Left renal pelvis (tissue), 4 donors: ENCODE measurements at regions not wholly inside any gene's neighbourhood (a gene's known extent, or its start where the extent isn't known, plus 50 kb on each side); places are given as distances from the start of the nearest gene placed in this dataset.

ENCODE experiments used
- DNase-seq, 4 donors: peaks; one replicate each; pipeline ENCODE4 v3.0.0-alpha.2; 2013; ENCODE audit warnings: low read depth in 4 of 4, low spot score in 3 of 4

DNA sequence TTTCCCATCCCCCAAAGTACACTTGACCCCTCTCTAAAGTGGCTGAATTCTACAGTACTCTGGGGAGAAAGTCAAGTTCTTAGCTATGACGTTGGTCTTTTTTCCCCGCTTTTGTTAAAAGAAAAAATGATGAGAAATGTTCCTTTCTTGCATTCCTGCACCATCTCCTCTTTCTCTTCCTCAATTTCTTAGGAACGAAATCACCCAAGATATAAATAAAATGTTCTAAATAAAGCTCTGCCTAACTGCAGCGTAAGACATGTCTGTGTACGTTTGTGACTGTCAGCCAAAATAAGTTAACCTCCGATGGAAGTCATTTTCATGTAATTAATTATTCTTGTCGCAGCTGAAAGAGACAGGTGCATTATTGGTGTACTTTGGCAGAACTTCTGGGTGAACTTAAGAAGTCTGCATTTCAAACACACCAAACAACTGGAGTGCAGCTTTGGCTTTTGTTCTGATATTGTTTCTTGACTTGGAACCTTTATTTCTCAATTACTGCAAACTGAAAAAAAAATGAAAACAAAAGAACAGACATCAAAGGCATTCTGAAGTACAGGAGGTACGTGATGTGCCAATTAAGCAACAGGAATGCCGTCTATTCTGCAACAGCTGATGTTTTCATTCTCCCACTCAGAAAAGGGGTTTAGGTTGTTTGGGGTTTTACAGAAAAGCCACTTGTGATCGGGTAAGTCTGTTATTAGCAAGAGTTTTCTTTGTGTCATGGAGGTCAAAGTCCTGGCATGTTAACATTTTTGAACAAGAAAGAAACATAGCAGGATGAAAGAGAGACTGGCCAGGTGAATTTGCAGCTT, 82.4 kb upstream of the SDK1 start:
- no peak for DNase-seq

DNA sequence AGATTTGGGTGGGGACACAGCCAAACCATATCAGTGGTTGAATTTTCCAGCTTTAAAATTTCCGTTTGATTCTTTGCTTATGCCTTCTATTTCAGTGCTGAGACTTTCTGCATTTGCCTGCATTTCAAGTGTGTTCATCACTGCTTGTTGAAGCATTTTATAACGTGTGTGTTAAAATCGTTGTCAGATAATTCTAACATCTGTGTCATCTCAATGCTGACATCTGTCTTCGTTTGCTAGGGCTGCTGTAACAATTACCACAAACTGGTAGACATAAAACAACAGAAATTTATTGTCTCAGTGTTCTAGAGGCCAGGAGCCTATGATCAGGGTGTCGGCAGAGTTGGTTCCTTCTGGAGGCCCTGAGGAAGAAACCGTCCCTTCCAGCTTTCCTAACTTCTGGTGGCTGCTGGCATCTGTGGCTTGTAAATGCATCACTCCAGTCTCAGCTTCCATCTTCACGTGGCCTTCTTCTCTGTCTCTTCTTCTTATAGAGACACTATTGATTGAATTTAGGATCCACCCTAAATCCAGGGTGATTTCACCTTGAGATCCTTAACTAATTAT, 71.1 kb upstream of the SDK1 start:
- DNase-seq = no peak

DNA sequence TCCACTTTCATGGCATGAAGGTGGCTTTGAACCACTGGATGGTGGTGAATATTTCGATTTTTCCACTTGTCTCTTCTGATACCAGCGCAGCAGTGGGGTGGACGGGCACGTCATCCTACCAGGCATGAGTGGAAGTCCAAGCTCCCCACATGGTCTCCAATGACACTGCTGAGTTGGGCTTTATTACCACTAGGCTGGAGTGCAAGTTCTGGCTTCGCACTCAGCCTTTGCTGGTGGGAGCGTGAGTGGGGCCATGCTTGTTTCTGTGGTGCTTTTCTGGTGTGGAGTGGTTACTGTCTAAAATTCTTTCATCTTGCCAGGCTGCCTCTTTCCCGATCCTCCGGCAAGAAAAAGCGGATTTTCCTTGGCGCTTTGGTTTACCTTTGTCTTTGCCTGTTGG, 70.1 kb upstream of the SDK1 start:
- no peak for DNase-seq

DNA sequence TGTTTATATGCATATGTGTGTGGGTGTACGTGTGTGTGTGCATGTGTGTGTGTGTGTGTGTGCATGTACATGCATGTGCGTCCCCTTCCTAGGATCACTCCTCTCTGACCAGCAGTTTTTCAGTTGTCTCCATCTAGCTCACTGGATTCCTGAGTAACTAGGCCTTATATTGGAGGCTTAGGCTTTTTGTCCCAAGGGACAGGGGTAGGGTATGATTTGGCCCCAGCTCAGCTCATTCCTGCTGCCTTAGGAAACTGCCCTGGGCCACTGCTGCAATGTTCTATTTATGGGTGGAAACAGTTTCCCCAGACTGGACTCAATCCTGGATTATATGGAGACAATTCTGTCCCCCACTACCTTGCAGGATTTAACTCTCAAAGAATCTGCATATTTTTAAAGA, 68.8 kb upstream of the SDK1 start:
- DNase-seq = no peak

DNA sequence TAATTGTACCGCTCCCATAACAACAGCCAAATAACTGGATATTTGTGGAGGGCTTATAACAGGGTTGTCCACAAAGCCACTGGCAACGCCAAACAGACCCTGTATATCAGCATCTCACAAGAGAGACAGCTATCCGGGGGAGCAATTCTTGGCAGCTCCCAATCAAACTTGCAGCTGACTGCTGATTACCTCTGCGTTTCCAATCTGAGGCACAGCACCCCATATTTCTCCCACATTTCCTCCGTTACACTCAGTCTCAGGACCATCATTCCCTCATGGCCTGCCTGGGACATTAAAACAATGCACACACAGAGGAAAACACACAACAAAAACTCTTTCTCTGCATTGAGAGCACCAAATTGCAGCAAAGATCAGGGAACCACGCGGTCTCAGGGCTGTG, 67.8 kb upstream of the SDK1 start:
- DNase-seq = no peak

DNA sequence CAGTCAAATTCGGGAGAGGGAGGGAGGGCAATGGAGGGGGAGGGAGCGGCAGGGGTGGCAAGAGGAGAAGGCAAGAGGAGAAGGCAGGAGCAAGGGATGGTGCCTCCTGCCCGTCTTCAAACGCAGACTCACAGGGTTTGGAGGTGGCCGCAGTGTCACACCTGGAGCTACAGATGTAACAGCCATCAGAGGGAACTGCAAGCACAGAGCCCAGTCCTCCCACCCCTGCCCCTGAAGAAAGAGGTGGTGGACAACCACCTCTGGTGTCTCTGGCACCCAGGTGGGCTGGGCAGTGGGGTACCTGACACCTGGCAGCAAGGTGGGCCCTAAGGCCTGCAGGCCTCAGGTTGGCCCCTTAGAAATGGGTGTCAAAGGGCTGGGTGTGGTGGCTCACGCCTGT, 67.0 kb upstream of the SDK1 start:
- no peak for DNase-seq

DNA sequence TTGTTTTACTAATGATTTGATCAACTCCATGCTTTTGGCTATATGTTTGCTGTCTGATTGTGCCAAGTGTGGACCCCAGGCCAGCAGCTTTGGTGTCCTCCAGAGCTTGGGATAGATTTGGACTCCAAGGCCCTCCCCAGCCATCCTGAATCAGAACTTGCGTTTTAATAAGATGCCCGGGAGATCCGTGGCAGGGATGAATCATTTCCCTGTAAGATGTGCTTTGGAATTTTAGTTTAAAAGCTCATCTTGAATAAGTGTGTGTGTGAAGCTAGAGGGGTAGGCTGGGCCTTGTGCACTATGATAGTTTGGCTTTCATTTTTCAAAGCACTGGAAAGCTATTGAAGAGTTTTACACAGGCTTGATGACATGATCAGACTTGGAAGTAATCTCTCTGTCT, 66.2 kb upstream of the SDK1 start:
- no peak for DNase-seq

DNA sequence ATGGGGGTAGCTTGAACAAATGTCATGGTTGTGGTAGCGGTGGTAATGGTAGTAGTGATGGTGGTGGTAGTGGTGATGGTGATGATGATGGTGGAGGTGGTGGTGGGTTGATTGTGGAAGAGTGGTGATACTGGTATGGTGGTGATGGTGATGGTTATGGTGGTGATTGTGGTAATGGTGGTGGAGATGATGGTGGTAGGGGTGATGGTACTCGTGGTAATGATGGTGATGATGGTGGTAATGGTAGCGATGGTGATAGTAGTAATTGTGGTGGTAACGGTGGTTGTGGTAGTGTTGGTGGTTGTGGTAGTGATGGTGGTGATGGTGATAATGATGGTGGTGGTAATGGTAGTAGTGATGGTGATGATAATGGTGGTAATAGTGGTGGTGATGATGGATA, 65.7 kb upstream of the SDK1 start:
- DNase-seq = no peak

DNA sequence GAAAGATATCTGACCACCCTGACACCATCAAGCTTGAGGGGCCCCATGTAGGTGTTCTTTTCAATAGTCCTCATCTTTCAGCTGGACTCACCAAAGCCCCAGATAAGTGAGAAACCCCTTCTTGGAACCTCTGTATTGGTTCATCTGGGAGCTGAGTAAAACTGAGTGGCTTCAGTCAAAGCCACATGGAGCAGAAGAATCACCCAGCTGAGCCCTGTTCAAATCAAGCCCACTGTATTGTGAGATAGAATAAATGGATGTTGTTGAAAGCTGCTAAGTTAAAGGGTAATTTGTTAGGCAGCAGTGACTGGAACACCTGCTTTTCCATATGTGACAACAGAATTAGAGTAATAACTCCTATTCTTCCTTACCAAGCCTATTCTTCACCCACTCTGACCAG, 64.8 kb upstream of the SDK1 start:
- no peak for DNase-seq

DNA sequence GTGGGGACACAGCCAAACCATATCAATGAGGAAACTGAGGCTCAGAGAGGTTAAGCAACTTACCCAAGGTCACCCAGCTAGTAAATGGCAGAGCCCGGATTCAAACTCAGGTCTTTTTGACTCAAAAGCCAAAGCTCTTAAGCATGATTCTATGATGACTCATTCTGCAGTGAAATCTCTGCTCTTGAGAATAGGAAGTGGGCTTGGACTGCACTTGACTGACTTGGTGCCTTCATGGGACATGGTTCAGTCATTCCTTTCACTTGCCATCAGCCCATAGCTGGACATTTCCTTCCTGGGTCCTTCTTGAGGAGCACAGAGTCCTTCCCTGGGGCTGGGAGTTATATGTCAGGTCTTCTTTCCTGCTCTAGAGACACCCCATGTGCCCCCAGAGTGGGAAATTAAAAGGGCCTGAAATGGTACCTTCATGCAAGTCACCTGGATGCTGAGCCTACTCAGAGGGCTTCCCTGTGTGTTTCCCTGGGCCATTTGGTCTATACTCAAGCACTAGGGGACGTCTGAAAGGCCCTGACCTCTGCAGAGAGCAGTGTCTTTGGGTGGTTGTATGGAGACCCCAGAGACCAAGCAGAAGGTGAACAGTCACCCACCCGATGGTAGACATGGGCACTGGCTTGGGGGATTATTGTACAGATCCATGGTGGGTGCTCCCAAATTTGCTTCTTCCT, 62.4 kb upstream of the SDK1 start:
- no peak for DNase-seq

DNA sequence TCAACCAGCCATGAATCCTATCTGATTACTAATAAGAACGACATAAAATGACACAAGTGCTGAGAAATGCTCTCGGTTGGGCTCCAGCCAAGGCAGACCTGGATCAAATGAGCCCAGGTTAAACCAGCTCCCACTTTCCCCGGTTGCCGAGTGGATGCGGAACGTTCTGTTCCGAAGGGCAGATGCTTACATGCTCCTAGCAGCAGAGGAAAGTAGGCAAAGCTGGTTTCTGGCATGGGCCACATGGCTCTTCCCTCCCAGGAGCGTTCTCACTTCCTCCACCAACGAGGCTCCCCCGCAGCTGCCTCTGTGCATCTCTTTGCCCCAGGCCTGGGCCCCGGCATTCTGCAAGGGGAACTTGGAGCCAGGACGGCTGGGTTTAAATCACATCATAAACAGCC, 61.8 kb upstream of the SDK1 start:
- no peak for DNase-seq

DNA sequence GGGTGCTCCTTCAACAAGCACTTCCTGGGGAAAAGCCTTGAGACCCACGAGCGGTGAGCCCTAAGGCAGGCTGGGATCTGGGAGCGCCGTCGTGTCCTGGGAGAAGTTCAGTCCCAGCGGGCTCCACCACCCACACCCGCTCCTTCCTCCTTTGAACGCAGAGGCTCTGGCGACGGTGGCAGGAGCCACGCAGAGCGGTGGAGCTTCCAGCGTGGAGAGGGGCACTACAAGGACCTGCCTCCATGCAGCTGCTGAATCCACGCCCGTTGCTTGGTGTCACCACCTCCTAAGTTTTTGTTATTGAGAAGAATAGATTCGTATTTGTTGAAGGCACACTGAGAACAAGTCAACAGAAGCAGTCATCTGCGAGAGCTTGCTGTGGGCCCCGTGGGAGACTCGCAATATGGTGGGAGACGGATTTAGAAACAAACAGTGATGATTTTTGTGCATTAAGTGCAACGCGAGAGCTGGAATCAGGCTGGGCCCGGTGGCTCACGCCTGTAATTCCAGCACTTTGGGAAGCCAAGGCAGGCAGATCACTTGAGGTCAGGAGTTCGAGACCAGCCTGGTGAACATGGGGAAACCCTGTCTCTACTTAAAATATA, 60.1 kb upstream of the SDK1 start:
- no peak for DNase-seq

DNA sequence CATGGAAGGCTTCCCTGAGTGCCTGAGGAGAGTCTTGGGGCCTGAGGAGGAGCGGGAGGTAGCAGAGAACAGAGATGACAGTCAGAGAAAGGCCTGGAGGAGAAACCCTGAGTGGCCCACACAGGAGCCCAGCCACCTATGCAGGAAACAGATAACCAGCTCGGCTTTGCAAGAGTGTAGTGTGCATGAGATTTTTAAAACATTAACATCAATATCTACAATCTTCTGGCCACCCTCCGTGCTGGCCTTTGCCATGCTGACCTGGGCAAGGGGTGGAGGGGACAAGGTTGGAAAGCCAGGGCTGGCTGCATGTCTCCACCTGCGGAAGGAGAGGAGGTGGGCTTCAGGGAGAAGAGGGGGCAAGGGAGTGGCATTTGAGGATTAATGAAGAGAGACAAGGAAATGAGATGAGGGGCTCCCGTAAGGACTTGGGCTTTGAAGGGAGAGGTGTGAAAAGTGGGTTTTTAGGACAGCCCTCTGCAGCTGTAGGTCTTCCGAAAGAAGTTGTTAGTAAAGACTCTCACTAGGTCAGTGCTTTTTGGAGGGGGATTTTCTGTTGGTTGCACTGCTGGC, 59.3 kb upstream of the SDK1 start:
- DNase-seq = no peak

DNA sequence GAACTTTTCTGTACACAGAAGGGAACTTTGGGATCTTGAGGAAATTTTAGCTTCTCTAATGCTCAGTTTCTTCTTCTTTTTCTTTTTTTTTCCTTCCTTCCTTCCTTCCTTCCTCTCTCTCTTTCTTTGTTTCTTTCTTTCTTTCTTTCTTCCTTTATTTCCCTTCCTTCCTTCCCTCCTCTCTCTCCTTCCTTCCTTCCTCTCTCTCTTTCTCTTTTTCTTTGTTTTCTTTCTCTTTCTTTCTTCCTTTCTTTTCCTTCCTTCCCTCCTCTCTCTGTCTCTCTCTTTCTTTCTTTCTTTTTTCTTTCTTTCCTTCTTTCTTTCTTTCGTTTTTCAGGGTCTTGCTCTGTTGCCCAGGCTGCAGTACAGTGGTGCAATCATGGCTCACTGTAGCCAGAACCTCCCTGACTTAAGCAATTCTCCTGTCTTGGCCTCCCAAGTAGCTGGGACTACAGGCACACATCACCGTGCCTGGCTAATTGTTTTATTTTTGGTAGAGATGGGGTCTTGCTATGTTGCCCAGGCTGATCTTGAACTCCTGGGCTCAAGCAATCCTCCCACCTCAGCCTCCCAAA, 58.6 kb upstream of the SDK1 start:
- DNase-seq = no peak

DNA sequence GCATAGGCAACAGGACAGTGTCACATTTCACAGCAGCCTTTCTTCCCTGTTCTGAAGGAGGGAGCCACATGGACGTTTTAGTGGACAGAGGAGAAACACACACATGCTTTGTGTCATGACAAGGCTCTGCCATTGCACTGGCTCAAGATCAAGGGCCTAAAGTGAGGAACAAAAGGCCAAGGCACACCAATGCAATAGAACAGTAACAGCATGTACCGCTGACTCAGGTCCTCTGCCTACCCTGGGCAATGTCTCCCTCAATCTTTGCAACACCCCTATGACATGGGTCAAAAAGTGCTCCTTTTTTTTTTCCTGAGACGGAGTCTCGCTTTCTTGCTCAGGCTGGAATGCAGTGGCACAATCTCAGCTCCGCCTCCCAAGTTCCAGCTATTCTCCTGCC, 57.8 kb upstream of the SDK1 start:
- no peak for DNase-seq

DNA sequence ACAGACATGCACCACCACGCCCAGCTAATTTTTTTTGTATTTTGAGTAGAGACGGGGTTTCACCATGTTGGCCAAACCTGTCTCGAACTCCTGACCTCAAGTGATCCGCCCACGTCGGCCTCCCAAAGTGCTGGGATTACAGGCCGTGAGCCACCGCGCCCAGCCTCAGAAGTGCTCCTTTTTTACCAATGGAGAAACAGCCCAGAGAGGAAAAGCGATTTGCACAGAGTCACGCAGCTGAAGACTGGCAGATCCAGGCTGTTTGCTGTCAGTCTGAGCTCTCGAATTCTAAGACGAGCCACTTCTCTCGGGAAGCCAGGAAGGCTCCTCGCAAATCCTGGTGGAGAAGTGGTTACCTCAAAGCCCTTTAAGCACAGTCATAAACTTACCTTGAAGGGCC, 57.4 kb upstream of the SDK1 start:
- no peak for DNase-seq

DNA sequence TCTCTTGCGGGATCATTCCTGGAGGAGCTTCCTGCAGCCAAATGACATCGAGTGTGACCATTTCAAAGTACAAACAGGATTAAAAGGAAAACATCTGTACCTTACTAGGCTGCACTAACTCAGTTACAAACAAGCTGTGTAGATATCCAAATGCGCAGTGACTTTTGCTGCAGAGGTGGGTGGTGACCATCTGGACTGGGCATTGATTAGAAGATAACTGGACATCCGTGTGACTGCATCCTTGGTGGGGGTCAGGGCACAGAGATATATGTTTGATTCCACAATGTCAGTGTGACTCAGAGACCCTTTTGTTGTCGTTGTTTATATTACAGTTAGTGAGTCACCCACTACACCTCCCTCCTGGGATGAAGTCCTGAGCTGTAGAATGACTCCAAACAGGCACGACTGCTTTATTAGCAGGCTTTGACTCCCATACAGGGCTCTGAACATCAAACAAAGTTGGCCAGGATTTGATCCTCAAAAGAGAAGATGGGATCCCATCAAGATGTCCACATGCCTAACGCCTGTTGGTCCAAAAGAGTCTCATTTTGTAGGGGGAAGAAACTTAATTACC, 56.7 kb upstream of the SDK1 start:
- no peak for DNase-seq

DNA sequence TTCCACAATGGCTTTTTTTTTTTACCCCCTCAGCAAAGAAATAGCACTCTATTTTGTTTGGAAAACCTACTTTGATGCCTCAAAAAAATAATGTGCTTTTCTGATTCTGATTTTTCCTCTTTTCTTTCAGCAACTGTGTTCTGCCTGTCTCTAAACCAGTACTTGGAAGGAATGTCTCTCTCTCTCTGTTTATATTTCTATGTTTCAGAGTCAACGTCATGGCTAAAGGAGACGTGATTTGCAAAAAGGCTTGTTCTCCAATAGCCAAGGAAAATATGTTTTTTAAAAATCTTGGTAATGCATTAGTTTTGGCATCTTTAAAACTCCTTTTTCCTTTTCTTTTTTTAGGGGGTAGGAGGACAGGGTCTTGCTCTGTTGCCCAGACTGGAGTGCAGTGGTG, 56.0 kb upstream of the SDK1 start:
- no peak for DNase-seq

DNA sequence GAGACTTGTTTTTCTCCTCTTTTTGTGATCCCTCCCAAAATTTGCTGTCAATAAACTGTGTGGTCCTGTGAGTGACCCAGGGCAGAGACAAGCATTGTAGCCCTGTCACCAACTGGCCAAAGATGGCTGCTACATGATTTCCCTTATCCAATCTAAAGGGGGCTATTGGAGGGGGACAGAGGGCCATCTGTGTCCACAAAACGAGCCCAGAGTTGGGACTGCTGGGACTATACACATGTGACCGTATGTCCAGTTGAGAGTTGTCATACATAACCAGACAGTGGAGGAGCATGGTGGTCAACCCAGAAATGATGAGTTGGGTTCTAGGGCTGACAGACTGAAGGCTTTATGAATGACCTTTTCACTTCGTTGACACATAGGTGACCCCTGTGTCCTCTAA, 55.3 kb upstream of the SDK1 start:
- no peak for DNase-seq

DNA sequence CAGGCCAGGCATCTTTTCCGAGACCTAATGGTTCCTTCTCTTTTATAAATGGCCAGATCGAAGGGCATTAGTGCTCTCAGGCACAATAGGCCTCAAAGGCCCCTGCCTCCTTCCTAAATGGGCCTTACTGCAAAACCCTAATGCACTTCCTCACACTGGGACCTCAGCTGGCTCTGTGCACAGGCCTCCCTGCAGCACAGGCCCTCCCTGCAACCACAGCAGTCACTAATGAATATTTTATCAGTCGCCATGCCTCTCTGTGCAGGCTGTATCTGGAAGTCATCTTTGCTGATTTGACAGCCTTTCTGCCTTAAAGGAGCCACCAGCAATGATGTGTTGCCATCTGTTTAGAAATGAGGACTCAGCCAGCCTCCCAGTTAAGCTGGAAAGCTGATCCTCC, 54.9 kb upstream of the SDK1 start:
- DNase-seq = no peak

DNA sequence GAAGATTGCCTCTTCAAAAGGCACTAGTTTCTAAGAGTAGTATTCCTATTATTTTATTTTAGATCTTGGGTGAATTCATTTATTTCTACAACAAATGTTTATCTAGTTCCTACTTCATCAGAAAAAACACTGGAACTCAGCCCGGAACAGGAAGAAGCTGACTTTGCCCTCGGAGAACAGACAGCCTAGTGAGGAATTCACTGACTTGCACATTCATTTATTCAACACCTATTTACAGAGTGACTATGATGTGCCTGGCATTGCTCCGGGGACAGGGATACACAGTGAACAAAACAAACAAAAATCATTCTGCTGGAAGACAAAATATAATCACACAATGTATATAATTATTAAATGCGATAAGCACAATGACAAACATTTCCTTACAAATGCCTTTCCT, 54.4 kb upstream of the SDK1 start:
- no peak for DNase-seq
